Stomach (tissue), 4 donors: ENCODE measurements at regions not wholly inside any gene's neighbourhood (a gene's known extent, or its start where the extent isn't known, plus 50 kb on each side); places are given as distances from the start of the nearest gene placed in this dataset.

Experiments
- CTCF ChIP-seq, 7 experiments: fragments of 450-650 bp in 4 of 7; fragments of 200-600 bp in 3 of 7; sonication (generic) in 3 of 7; IDR thresholded peaks; one replicate each; pipeline ENCODE4 v1.5.1; 2016 to 2019; ENCODE audit warnings: antibody characterized with exemption in 7 of 7, control low read depth in 2 of 7, mild to moderate bottlenecking in 1 of 7
- EP300 ChIP-seq: sonication (generic); formaldehyde crosslinking; IDR thresholded peaks from one replicate; pipeline ENCODE4 v1.6.1; 2017; ENCODE audit warnings: antibody characterized with exemption
- POLR2A ChIP-seq, 4 donors: fragments of 450-650 bp; IDR thresholded peaks; one replicate each; pipeline ENCODE4 v1.6.1; 2016; ENCODE audit warnings: antibody characterized with exemption in 4 of 4, control low read depth in 2 of 4, mild to moderate bottlenecking in 1 of 4, moderate library complexity in 1 of 4
- POLR2AphosphoS5 ChIP-seq, 3 donors: sonication (generic); formaldehyde crosslinking; IDR thresholded peaks; one replicate each; pipeline ENCODE4 v1.6.1; 2016; ENCODE audit warnings: antibody characterized with exemption in 3 of 3

- TF ChIP-seq CTCF (IDR thresholded peaks at IDR 0.05) (no peak), POLR2AphosphoS5 (IDR thresholded peaks at IDR 0.05) (no peak), EP300 (no peak), POLR2A (IDR thresholded peaks at IDR 0.05) (no peak)
These were observed 74.1 kb upstream of the DSEL start for GRCh38 chr18:67590571-67591141.
